ENCODE measurements at regions not wholly inside any gene's neighbourhood (a gene's known extent, or its start where the extent isn't known, plus 50 kb on each side); places are given as distances from the start of the nearest gene placed in this dataset.

- TF ChIP-seq POLR2A (IDR thresholded peaks at IDR 0.05): no peak
- peak; percentile 25 to 57 for TF ChIP-seq POLR2AphosphoS5 (IDR thresholded peaks at IDR 0.05; ENCODE audit: insufficient read depth in 1 of 2, low read depth in 1 of 2)
These were observed 147.2 kb downstream of the ASB1 start for GRCh38 chr2:238573916-238574315.

Data from vagina (tissue), 2 donors.